IPS-NIHi11 (cell line): ENCODE measurements at regions not wholly inside any gene's neighbourhood (a gene's known extent, or its start where the extent isn't known, plus 50 kb on each side); places are given as distances from the start of the nearest gene placed in this dataset.
A peak's percentile ranks its signal among the peaks of the same experiment; 100 is the strongest.
"Not testable (repeated sequence)": the region's sequence is repeated elsewhere in the genome, so short reads cannot be mapped to it uniquely, and the experiment has no call there.

ENCODE experiments used
- DNase-seq: peaks from one replicate; pipeline ENCODE4 v3.0.0; 2012; ENCODE audit warnings: mixed read lengths, low spot score

GRCh38 chr2:16461672-16462071, 204.0 kb downstream of the CYRIA start:
- peak; percentile 18 for DNase-seq

DNA sequence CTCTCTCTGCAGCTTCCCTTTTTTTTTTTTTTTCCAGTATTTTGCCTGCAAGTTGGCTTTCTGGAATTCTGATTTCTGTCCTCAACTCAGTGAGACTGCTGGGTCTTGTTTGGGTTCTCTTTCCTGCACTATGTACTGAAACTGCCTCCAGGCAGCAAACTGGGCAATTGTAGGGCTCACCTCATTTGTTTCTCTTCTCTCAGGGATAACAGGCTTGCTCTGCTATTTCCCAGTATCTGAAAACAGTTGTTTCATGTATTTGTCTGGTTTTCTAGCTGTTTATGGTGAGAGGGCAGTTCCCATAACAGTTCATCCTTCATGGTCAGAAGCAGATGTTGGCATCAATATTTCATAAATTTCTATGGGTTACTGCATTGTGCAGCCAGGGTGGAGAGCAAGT, 206.0 kb downstream of the CYRIA start:
- DNase-seq, result no peak

DNA sequence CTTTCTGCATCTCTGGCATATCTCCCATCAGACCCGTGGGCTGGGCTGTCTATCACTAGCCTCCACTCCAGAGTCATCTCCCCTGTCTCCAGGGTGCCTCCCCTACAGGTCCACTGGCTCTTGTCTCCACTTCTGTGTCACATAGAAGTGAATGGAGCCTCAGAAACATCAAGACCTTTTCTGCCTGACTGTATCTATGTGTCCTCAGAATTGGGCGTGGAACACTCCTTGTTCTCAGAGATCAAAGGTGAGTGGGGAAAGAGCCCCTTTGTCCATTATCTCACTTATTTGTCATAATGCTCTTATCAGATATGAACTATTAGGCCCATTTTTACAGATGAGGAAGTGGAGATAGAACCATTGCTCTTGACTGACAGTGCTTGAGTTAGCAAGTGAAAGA, 211.0 kb downstream of the CYRIA start:
- no peak for DNase-seq

DNA sequence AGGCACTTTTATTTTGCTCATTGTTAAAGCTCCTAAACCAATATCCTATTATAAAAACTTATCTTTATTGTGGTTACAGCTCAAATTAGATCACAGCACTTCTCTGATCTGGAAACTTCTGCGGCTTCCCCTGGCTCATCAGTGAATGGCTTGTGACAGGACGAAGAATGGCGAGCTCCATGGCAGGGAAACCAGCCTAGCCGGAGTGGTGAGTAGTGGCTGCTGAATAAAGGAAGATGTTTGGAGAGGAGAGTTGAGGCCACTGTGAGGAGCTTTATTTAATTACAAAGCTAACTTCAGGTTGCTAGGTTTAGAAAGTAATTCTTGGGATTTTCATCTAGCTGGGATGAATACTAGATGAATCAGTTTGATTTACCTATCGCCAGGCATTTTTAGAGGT, 213.5 kb downstream of the CYRIA start:
- no peak for DNase-seq

GRCh38 chr2:16446706-16447105, 218.9 kb downstream of the CYRIA start:
- DNase-seq, result no peak

DNA sequence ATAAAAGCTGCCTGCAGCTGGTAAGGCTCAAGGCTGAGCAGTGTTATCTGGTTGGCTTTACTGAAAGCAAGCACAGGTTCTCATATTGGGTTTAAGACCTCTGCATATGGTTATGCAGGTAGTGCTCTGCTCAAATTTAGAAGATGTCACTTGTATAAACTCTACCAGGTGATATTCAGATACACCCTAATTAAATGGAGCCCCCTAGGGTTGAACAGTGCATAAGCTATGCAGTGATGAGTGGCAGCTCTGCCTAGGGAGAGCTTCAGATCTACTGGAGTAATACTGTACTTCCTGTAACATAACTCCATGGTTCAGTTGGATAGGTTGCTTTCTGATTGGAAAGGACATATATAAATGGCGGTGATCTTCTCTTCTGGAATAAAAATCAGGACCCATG, 222.7 kb downstream of the CYRIA start:
- no peak for DNase-seq

- no peak for DNase-seq
Observed at GRCh38 chr2:16441431-16441830, 224.2 kb downstream of the CYRIA start.

- no peak for DNase-seq
Observed at GRCh38 chr2:16440898-16441297, 224.7 kb downstream of the CYRIA start.

DNA sequence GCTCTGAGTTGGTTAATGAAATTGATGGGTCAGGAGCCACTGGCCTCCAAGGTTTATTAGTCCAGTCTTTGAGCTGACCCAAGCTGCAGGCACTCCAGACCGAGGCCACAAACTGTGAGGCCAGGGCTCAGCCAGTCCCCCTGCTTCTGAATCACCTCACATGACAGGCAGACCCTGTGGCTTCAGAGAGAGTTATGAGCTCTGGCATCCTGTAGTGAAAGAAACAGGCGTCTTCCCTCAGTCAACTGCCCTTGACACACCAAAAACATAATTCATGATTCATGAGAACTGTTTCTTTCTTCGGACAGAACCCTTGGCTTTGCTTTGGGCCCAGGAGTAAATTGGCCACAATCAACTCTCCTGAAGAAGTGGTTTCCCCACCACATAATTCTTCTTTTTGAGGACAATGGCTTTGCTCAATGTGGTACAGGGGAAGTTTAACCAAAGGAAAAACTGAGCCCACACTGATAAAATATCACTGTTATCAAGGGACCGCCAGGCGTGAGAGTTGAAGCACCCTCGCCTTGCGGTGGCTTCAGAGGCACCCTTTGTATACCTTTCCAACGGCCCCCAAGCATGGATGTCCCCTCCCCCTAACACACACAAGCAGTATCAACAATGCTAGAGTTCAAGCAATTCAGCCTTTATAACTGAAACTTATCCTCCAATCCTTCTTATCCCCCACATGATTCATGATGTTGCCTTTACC, 226.9 kb downstream of the CYRIA start:
- no peak for DNase-seq

DNA sequence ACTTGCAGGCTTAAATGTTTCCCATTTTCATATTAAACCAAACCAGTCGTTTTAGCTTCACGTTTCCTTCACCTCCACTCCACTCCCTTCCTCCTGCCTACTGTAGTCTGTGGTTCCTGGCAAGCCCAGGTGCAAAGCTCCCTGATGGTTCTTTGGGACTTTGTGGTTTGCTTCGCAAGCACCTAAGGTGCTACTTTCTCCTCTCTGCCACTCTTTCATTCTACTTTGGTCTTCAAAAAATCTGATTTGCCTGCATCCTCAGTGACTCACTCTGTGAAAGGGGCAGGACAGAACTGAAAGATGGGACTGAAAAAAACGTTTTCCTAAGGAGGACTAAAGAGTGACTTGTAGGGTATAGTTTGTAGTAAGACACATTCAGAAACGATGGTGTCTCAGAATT, 228.4 kb downstream of the CYRIA start:
- DNase-seq, result no peak

DNA sequence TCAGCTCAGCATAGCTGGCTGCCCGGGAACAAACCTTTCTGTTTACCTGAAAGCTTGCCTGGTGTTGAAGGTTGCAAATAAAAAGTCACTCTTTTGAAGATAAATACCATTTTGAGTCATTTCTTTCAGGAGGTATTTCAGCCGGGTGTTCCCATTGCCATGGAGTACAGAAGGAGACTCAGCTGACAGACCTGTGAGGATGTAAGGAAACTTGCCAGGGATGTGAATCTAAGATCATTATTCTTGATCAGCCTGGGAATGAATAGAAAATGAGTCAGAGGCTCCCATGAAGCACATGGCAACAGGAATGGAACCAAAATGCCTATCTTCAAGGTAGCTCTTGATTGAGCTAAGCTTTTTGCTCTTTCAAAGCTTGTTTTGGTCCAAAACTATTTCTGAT, 231.2 kb downstream of the CYRIA start:
- DNase-seq, result no peak

- DNase-seq, result no peak
Observed at GRCh38 chr2:16430846-16431245, 234.8 kb downstream of the CYRIA start.

- DNase-seq, result no peak
Observed at GRCh38 chr2:16429431-16430145, 236.0 kb downstream of the CYRIA start.

DNA sequence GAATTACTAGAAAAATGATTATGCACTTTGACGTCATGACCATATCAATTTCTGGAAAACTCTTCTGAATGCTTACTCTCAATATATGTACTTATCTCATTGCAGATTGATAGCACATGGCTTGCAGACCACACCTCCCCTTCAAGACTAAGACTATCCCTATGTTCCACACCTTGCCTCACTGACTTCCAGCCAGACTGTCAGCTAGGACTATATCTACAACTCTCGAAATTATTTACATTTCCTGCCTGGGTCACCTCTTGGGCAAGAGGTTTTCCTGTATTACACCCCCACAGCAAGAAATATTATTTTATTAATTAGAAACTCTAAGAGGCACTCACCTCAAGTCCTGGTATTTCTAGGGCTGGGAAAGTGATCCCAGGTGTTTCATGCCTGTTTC, 236.6 kb downstream of the CYRIA start:
- DNase-seq, result no peak

GRCh38 chr2:16425462-16426336, 239.9 kb downstream of the CYRIA start:
- peak; percentile 41 for DNase-seq

GRCh38 chr2:16420421-16420820, 245.2 kb downstream of the CYRIA start:
- DNase-seq, result no peak

- DNase-seq, result no peak
Observed at GRCh38 chr2:16417726-16418125, 247.9 kb downstream of the CYRIA start.

GRCh38 chr2:16416651-16417050, 249.0 kb downstream of the CYRIA start:
- no peak for DNase-seq

DNA sequence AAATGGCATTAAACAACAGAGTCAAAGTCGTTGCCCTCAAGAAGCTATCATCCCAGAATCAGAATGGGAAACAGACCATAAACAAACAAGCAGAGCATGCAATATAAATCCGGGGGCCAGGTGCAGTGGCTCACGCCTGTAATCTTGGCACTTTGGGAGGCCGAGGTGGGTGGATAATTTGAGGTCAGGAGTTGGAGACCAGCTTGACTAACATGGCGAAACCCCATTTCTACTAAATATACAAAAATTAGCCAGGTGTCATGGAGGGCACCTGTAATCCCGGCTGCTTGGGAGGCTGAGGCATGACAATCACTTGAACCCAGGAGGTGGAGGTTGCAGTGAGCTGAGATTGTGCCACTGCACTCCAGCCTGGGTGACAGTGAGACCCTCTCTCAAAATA, 249.8 kb downstream of the CYRIA start:
- DNase-seq, result not testable (repeated sequence)

DNA sequence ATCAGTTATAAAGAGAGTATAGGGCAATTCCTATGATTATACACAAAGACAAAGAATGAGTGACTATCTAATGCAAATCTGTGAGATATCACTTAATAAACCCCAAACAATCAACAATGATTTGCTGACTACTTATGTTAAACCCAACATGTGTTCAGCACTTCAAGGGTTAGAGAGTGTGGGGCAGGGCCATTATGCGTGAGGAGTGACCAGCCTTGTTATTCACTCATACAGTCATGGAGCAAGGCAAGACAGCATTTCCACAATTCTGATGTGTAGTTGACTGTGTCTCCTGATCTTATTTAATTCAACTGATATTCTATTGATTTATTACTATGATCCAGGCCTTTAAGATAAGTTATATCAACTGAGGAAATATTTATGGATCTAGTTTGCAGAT, 251.7 kb downstream of the CYRIA start:
- no peak for DNase-seq

DNA sequence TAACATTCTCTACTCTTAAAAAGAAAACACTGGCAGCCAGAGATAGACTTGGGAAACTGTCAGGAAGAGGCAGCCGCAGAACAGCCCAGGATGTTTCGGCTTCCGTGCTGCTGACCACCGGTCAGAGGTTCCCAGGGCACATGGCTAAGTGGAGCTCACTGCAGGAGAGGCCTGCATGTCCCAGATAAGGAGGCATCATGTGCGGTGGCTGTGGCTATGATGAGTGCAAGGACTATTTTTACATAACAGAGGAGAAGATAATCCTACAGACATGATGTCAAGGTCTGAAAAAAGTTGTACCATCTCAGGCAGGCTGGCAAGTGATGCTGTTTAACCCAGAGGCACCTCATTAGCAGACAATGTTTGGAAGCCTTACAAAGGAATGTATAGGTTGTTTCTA, 252.3 kb downstream of the CYRIA start:
- DNase-seq, result no peak

GRCh38 chr2:16412321-16413030, 253.2 kb downstream of the CYRIA start:
- DNase-seq, result no peak
